Inferior parietal cortex (tissue), 1 donor: ENCODE measurements at regions not wholly inside any gene's neighbourhood (a gene's known extent, or its start where the extent isn't known, plus 50 kb on each side); places are given as distances from the start of the nearest gene placed in this dataset.

Experiments
- DNase-seq: peaks from one replicate; pipeline ENCODE4 v3.0.0-alpha.2; 2016; ENCODE audit errors: extremely low spot score

DNA sequence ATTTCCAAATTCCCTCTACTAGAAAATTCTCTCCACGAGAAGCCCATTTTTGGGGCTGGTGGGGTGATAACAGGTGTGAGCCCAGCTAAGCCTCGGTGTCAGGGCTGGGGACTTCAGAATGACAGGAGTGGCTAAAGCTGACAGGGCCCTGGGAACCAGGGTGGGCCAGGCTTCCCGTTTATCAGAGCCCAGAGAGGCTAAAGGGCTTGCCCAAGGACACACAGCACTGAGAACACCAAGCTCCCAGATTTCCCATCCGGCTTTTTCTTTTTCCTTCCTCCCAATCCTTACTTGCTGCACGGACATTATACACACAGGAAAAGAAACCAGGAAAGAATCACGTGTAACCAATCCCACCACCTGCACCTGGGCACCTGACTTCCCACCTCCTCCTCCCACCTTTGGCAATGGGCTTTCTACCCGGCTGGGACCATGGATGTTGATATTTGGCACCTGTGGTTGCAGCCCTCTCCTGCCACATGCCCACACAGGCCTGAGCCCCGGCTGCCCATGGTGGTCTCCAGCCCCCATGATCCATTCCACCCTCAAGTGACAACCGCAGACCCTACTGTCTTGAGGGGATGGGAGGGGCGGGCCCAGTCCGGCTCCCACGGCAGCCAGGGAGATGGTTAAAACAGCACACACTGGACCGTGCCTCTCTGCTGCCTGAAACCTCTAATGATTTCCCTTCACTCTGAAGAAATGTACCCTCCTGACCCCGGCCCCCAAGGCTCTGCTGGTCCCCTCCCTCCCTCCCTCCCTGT is 78.9 kb downstream of the ENGASE start:
- no peak for DNase-seq

- DNase-seq, result no peak
Measured at GRCh38 chr17:79152636-79153035, 78.0 kb downstream of the ENGASE start.

DNA sequence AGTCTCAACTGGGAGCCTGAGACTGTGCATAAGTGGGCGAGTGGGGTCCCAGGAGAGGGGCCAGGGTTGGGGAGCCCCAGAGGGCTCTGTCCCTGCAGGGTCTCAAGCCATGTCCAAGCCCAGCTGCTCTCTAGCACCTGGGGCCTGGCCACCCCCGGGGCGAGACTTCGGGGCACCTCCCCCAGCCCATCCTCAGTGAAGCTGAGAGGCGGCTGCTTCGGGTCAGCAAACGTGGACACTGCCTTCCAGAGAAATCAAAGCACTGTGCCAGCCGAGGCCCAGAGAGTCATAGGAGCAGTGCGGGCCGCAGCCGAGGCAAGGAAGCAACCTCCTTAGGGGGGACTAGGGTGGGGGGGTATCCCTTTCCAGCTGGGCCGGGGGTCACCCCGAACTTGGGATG is 77.5 kb downstream of the ENGASE start:
- DNase-seq, result no peak

GRCh38 chr17:79150799-79151198 is 76.2 kb downstream of the ENGASE start:
- DNase-seq, result no peak

DNA sequence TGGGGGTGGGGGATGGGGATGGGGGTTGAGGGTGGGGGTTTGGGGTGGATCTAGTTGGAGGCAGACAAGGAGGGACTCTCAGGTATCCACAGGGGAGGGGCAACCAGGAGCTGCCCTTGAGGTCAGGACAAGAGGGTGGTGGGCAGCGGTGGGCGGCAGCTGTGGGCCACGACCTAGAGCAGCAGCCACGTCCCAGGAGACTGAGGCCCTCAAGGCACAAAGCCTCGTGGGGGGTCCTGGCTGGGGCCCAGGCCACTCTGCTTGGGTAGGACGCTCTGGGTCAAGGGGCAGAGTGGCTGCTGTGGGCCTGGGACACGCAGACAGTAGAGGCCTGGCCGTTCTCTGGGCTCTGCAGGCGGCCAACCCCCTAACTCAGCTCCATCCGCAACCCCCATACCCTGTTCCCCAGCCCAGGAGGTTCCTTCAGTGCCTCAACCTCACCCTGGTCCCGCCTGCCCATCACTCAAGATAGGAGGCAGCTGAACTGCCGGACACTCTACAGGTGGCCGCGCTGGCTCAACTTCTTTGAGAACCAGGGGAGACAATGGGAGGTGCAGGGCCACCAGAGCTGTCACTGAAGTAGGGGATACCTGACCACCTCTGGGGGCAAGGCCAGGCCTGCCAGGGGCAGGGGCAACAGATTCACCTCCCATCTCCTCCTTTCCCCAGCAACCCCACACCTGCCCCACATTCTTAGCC is 75.6 kb downstream of the ENGASE start:
- DNase-seq, result no peak

DNA sequence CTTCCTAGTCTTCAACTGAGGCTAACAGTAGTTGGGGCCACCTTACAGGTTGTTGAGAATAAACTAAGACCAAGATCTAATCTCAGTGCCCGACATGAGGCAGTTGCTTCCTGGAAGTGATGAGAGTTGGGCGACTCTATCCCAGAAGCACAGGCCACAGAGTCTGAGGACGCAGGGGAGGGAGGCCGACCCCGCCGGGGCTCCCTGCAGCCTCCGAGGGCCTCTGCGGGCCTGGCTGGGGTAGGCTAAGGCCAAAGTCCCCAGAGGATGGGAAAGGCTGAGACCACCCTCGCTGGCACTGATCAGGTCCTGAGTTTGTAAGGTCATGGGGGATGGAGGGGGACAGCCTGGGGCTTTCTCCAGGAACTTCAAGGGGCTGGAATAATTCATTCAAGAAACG is 74.0 kb downstream of the ENGASE start:
- no peak for DNase-seq

GRCh38 chr17:79147746-79148506 is 73.3 kb downstream of the ENGASE start:
- no peak for DNase-seq

- no peak for DNase-seq
Measured at GRCh38 chr17:79146562-79146961, 71.9 kb downstream of the ENGASE start.

DNA sequence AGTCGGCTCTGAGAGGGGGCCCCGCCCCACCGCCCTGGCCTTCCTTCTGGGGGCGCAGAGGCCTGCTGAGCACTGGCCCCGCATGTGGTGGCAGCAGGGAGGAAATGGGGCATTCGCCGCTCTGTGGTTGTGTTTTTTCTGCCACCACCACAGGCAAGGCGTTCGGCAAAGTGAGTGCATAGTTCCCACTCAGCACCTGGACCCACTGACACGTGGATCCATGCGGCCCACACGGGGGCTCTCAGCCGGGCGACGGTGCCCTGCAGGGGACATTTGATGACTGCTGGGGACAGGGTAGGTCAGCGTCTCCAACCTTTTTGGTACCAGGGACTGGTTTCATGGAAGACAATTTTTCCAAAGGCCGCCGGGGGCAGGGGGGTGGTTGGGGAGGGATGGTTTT is 70.9 kb downstream of the ENGASE start:
- no peak for DNase-seq

- DNase-seq, result no peak
Measured at GRCh38 chr17:79144133-79144532, 69.5 kb downstream of the ENGASE start.

GRCh38 chr17:79142375-79142774 is 67.8 kb downstream of the ENGASE start:
- no peak for DNase-seq

- DNase-seq, result no peak
Measured at GRCh38 chr17:79141578-79142355, 67.1 kb downstream of the ENGASE start.

GRCh38 chr17:79138826-79139225 is 64.2 kb downstream of the ENGASE start:
- DNase-seq, result no peak

- DNase-seq, result peak; percentile 26
Measured at GRCh38 chr17:79137789-79138165, 63.2 kb downstream of the ENGASE start.

DNA sequence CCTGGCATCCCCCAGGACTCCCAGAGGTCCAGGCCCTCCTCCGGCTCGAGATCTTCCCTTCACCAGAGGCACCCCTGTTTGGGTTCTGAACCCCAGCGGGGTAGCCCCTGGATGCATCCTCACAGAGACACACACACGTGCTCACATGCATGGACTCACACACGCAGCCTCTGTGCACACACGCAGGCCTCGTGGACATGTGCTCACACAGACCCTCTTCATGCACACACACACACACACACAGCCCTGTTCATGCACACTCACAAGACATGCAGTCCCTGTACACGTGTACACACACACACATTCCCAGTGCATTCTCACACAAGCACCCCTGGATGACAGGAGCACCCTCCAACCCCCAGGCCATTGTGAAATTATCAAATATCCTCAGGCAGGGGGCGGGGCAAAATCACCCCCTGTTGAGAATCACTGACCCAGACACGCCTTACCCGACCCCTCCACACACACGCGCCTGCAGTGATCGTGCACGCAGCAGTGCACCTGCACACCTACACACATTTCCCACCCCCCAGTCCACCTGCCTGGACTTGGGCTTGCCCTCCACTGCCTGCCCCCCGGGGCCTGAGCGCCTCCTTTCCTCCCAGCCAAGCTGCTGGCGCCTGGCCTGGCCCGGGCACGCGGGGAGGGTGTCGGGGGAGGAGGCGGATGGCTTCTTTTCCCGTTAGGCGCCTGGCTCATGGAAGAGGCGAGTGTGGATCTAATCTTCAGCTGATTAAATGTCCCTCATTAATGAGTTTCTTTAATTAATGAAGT is 62.6 kb downstream of the ENGASE start:
- peak; percentile 7 for DNase-seq

- no peak for DNase-seq
Measured at GRCh38 chr17:79136596-79136995, 62.0 kb downstream of the ENGASE start.
